Mammary epithelial cell (primary cell): ENCODE measurements at regions not wholly inside any gene's neighbourhood (a gene's known extent, or its start where the extent isn't known, plus 50 kb on each side); places are given as distances from the start of the nearest gene placed in this dataset.

Experiments used
- CTCF ChIP-seq, 2 donors: IDR thresholded peaks in 1 of 2; conservative IDR thresholded peaks in 1 of 2; 2 replicates each; pipeline ENCODE4 v1.5.1; 2011 to 2012; ENCODE audit warnings: inconsistent platforms in 2 of 2, low read length in 2 of 2, mild to moderate bottlenecking in 2 of 2, control low read depth in 1 of 2, low read depth in 1 of 2; ENCODE audit not compliant: insufficient read depth in 1 of 2; ENCODE audit errors: extremely low read depth in 1 of 2
- EZH2 ChIP-seq: IDR thresholded peaks from 2 replicates; pipeline ENCODE4 v1.6.1; 2012; ENCODE audit warnings: low read length, inconsistent platforms, borderline replicate concordance

GRCh38 chr7:19410691-19411090 is 265.5 kb upstream of the FERD3L start:
- no peak for TF ChIP-seq CTCF (conservative IDR thresholded peaks at IDR 0.05 in 1 of 2, IDR thresholded peaks at IDR 0.05 in 1 of 2; ENCODE audit: extremely low read depth in 1 of 2, insufficient read depth in 1 of 2, low read depth in 1 of 2, low read length in 2 of 2)
- TF ChIP-seq EZH2, result no peak
